ENCODE measurements at regions not wholly inside any gene's neighbourhood (a gene's known extent, or its start where the extent isn't known, plus 50 kb on each side); places are given as distances from the start of the nearest gene placed in this dataset.
"Not testable (repeated sequence)": the region's sequence is repeated elsewhere in the genome, so short reads cannot be mapped to it uniquely, and the experiment has no call there.

GRCh38 chr14:26678732-26679420 lies 81.0 kb upstream of the NOVA1 start:
- not testable (repeated sequence) for TF ChIP-seq CTCF (conservative IDR thresholded peaks at IDR 0.05; ENCODE audit: low read depth, low read length); CHD1 (IDR thresholded peaks at IDR 0.05; ENCODE audit: low read depth, low read length); FOS (IDR thresholded peaks at IDR 0.05; ENCODE audit: low read depth, low read length); POLR2A (IDR thresholded peaks at IDR 0.05; ENCODE audit: low read depth, low read length); MXI1 (IDR thresholded peaks at IDR 0.05; ENCODE audit: borderline replicate concordance, low read depth, low read length); RFX5 (IDR thresholded peaks at IDR 0.05; ENCODE audit: low read depth, low read length); RAD21 (IDR thresholded peaks at IDR 0.05; ENCODE audit: low read length); SMC3 (IDR thresholded peaks at IDR 0.05; ENCODE audit: low read depth, low read length); CEBPB (IDR thresholded peaks at IDR 0.05; ENCODE audit: low read depth, low read length); RCOR1 (IDR thresholded peaks at IDR 0.05; ENCODE audit: insufficient replicate concordance, low read length); ELK1 (IDR thresholded peaks at IDR 0.05; ENCODE audit: borderline replicate concordance, low read depth, low read length); MAZ (IDR thresholded peaks at IDR 0.05; ENCODE audit: borderline replicate concordance, low read depth, low read length)

Data from IMR-90 (cell line).